Aorta (tissue), 5 donors: ENCODE measurements at regions not wholly inside any gene's neighbourhood (a gene's known extent, or its start where the extent isn't known, plus 50 kb on each side); places are given as distances from the start of the nearest gene placed in this dataset.

Source experiments
- ATAC-seq: fragments of 200-7000 bp; cut with Tn5 transposase; one replicate; pipeline ENCODE4 v1.9.1; 2022; ENCODE audit warnings: moderate library complexity; ENCODE audit not compliant: low FRiP score
- DNase-seq, 2 donors: peaks; one replicate each; pipeline ENCODE4 v3.0.0-alpha.2; 2020
- H3K27ac ChIP-seq, 2 donors: one replicate each; pipeline ENCODE4 v1.5.1; 2013; ENCODE audit warnings: low read length in 2 of 2, mild to moderate bottlenecking in 2 of 2, moderate library complexity in 2 of 2, control low read depth in 1 of 2, inconsistent platforms in 1 of 2, low read depth in 1 of 2
- H3K27me3 ChIP-seq, 2 donors: one replicate each; pipeline ENCODE4 v1.6.1; 2013; ENCODE audit warnings: control low read depth in 1 of 2, low read length in 1 of 2, mild to moderate bottlenecking in 1 of 2, moderate library complexity in 1 of 2; ENCODE audit not compliant: insufficient read depth in 2 of 2, control insufficient read depth in 1 of 2
- H3K36me3 ChIP-seq, 2 donors: one replicate each; pipeline ENCODE4 v1.6.1; 2013; ENCODE audit warnings: control low read depth in 1 of 2, low read length in 1 of 2, mild to moderate bottlenecking in 1 of 2; ENCODE audit not compliant: insufficient read depth in 2 of 2, control insufficient read depth in 1 of 2
- H3K4me1 ChIP-seq, 2 donors: one replicate each; pipeline ENCODE4 v1.6.1; 2013; ENCODE audit warnings: low read length in 2 of 2, control low read depth in 1 of 2, mild to moderate bottlenecking in 1 of 2, moderate library complexity in 1 of 2; ENCODE audit not compliant: insufficient read depth in 2 of 2, control insufficient read depth in 1 of 2
- H3K4me3 ChIP-seq, 2 donors: one replicate each; pipeline ENCODE4 v1.5.1; 2013; ENCODE audit warnings: low read length in 2 of 2, control low read depth in 1 of 2, mild to moderate bottlenecking in 1 of 2
- H3K9me3 ChIP-seq: one replicate; pipeline ENCODE4 v1.6.1; 2013; ENCODE audit warnings: mild to moderate bottlenecking, low read length; ENCODE audit not compliant: control insufficient read depth
- WGBS, 2 donors: extraction: QIAGEN DNeasy Blood & Tissue Kit; methylation state at CpG; one replicate each; pipeline ENCODE4 v1.1.7; 2013; 5-methylcytosine and 5-hydroxymethylcytosine counted together
- intact Hi-C, 2 donors: fragments of 100-400 bp; cut with DNase I; formaldehyde crosslinking; loops; one replicate each; pipeline versions ENCODE4 v1.14.2 to v1.15.0; 2022
- donor health status: healthy with polysubstance abuse.
- donor health status: Bipolar disorder and iron deficiency.
- donor health status: DM: no; HTN: no; CAD: no.
- donor health status: DM: no; HTN: no; CAD: no.
- donor health status: DM: yes; HTN: yes; CAD: no.

DNA sequence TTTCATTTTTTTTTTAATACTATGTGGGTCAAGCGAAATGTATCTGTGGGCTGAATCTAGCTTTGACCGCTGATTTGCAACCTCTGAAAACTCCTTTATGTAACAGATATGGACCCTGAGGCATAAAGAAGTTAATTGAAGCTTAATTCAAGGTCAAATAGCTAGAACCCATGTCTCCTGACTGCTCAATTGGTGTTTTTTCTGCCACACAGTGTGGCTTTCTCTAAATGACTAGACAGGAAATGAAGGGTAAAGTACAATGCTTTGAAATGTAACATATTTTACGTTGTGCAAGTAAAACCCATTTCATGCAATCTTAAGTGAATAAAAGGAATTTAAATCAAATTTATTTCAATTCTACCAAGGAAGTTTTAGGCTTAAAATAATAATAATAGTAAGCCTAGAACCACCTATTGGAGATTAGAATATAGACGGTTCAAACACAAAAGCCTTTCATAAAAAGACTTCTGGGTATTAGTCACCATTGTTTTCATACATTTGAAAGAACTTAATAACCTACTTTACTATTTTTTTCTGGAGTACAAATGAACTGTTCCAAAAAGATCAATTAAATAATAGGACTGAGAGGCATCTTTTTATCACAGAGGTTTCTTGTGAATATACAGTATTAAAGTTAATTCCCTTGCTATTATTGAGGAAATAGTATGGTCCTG, 279.8 kb downstream of the EPHA7 start:
- no peak overlapping the region for H3K4me3 ChIP-seq
- WGBS, 2 donors = 71 to 72% methylated on average over 4 of the region's 4 CpGs
- H3K27me3 ChIP-seq = no peaks in the 10 kb centered on the region
- no peaks in the 10 kb centered on the region for H3K36me3 ChIP-seq
- no peak for ATAC-seq
- no peaks in the 10 kb centered on the region for H3K9me3 ChIP-seq
- no peak for DNase-seq
- H3K4me1 ChIP-seq = no peaks in the 10 kb centered on the region
- intact Hi-C loops = no loop called here
- H3K27ac ChIP-seq = no peak overlapping the region

DNA sequence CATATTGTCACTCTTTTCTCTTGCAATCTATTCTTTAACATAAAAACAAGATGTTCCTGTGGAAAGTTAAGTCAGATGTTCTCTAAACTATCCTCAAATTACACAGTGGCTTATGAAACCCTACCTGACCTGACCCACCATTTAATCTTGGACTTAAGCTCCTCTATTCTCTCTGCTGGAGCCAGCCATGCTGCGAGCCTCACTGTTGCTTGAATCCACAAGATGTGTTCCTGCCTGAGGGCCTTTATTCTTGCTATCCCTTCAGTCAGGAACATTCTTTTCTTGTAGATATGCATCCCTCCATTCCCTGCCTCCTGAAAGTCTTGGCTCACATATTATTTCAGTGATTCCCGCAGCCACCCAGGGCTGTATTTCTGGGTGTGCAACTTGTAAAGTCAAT, 283.2 kb downstream of the EPHA7 start:
- WGBS, 2 donors = 77 to 79% methylated on average over 2 of the region's 2 CpGs
- H3K27me3 ChIP-seq = no peaks in the 10 kb centered on the region
- no peaks in the 10 kb centered on the region for H3K36me3 ChIP-seq
- ATAC-seq (no peak), DNase-seq (no peak)
- no peak overlapping the region for H3K27ac ChIP-seq
- intact Hi-C loops = no loop called here
- H3K4me1 ChIP-seq = no peaks in the 10 kb centered on the region
- no peak overlapping the region for H3K4me3 ChIP-seq
- no peaks in the 10 kb centered on the region for H3K9me3 ChIP-seq

DNA sequence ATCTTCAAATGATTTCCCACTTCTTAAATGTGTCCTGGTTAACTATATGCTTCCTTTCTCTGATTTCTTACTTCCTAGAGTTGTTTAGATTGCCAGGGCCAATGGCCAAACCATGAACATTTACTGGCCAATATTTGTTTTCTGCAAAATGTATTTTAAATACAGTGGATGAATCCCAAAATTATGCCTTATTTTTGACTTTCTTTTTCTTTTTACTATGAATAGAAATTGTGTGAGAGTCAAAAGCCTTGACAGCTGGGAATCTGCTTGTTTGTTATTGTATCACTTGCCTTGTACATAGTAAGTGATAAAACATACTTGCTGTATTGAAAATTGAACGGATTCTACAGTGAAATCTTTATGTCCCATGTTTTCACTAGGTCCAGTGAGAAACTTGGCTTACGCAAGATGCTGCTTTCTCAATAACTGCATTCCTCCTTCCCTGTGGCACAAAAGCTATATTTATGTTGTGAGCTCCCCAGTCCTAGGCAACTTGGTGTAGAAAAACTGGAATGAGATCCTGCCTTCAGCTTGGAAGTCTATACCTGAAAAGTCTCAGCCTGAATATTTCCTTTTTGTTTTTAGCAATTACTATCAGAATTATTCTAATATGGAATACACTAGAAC, 295.2 kb downstream of the EPHA7 start:
- H3K4me1 ChIP-seq = no peaks in the 10 kb centered on the region
- intact Hi-C loops = no loop called here
- ATAC-seq (no peak), DNase-seq (no peak)
- no peaks in the 10 kb centered on the region for H3K27me3 ChIP-seq
- no peak overlapping the region for H3K27ac ChIP-seq
- no peak overlapping the region for H3K4me3 ChIP-seq
- H3K36me3 ChIP-seq = no peaks in the 10 kb centered on the region
- 69 to 84% methylated on average over 2 of the region's 2 CpGs for WGBS, 2 donors
- H3K9me3 ChIP-seq = no peaks in the 10 kb centered on the region

GRCh38 chr6:93123585-93123984, 295.8 kb downstream of the EPHA7 start:
- H3K9me3 ChIP-seq = no peaks in the 10 kb centered on the region
- no peaks in the 10 kb centered on the region for H3K4me1 ChIP-seq
- no peak overlapping the region for H3K27ac ChIP-seq
- no peak overlapping the region for H3K4me3 ChIP-seq
- WGBS, 2 donors = 76 to 80% methylated on average over 2 of the region's 2 CpGs
- H3K36me3 ChIP-seq = no peaks in the 10 kb centered on the region
- ATAC-seq = no peak
- DNase-seq = no peak
- H3K27me3 ChIP-seq = no peaks in the 10 kb centered on the region
- intact Hi-C loops = no loop called here

GRCh38 chr6:93120154-93120742, 299.1 kb downstream of the EPHA7 start:
- no peak overlapping the region for H3K4me3 ChIP-seq

DNA sequence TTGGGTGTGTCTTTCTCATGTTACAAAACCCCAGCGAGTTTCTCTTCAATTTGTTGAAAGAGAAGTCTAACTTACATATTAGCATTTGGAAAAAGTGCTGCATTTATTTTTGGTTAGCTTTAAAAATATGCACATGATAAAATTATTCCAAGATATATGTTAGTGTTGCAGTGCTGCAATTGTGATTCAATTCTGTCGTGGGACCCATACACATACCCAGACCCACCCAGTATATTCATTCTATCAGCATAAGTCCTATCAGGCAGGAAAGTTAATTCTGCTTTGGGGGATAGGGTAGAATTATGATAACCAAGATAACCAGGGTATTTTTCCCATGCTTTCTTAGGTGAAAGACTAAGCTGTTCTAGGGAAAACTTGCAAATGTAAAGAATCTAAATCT, 313.5 kb downstream of the EPHA7 start:
- ATAC-seq (no peak), DNase-seq (no peak)
- Histone ChIP-seq H3K36me3 (no peaks in the 10 kb centered on the region), H3K9me3 (no peaks in the 10 kb centered on the region), H3K27me3 (no peaks in the 10 kb centered on the region), H3K27ac (no peak overlapping the region), H3K4me3 (no peak overlapping the region), H3K4me1 (no peaks in the 10 kb centered on the region)
- intact Hi-C loops = loop anchor here in 1 of 2 donors (1.0 kb wide), 1 partner anchor 9 kb away; no protein-coding TSS in a partner anchor
- WGBS, 2 donors = 30 to 33% methylated on average over 2 of the region's 2 CpGs

More at GRCh38 chr6:93120154-93120742, 299.1 kb downstream of the EPHA7 start:
- Histone ChIP-seq H3K4me1 (no peaks in the 10 kb centered on the region), H3K9me3 (no peaks in the 10 kb centered on the region), H3K27me3 (no peaks in the 10 kb centered on the region), H3K27ac (no peak overlapping the region), H3K36me3 (no peaks in the 10 kb centered on the region)
- ATAC-seq (no peak), DNase-seq (no peak)
- WGBS, 2 donors = 92 to 97% methylated on average over 1 of the region's 1 CpG
- intact Hi-C loops = no loop called here

DNA sequence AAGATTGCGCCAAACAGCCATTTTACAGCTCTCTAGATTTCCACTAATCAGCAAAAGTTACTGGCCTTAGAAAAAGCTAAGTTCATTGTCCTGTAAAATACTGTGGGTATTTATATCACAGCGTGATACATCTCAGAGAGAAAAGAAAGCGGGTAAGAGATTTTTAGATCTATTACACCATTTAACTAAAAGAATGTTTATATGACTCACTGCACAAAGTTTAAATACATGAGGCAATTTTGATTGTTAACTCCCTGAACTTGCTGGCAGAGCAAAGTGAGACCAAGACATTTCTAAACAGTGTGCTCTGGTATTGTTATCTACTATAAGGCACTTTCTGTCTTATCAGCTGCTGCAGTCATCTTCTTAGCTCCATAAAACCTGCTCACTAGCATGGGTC, 314.3 kb downstream of the EPHA7 start:
- H3K4me3 ChIP-seq = no peak overlapping the region
- no peaks in the 10 kb centered on the region for H3K9me3 ChIP-seq
- intact Hi-C loops = loop anchor here in 1 of 2 donors (1.0 kb wide), 1 partner anchor 8 kb away; no protein-coding TSS in a partner anchor
- no peaks in the 10 kb centered on the region for H3K36me3 ChIP-seq
- no peak overlapping the region for H3K27ac ChIP-seq
- no peaks in the 10 kb centered on the region for H3K4me1 ChIP-seq
- H3K27me3 ChIP-seq = no peaks in the 10 kb centered on the region
- 35 to 37% methylated on average over 3 of the region's 3 CpGs for WGBS, 2 donors
- no peak for DNase-seq
- no peak for ATAC-seq

DNA sequence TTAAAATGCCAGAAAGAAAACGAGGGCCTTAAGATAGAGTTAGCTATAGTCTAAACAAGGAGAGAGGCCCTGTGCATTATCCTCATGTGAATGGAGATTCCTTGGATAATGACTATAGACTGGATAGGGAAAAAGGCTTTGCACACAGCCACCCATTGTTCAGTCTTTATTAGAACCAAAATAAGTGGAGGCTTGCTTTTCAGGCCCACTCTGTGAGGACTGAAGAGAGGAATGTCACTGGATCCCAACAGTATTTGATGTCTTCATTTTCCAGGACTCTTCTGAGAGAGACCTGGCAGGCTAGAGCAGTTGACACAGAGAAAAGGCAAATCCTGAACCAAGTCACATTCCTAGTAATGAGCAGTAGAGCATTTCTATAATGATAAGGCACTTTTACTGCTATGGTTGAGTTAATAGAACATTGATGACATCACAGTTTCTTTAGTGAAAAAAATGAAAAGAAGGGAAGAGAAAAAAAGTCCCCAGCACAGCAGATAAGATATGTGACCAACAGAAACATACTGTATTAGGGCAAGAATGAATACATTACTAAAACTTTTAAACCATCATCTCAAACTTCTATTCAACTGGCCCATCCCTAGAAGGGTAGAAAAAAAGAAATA, 315.1 kb downstream of the EPHA7 start:
- Histone ChIP-seq H3K27ac (no peak overlapping the region), H3K9me3 (no peaks in the 10 kb centered on the region)
- 70 to 71% methylated on average over 1 of the region's 1 CpG for WGBS, 2 donors

More for the DNA sequence above, 315.1 kb downstream of the EPHA7 start:
- no peaks in the 10 kb centered on the region for H3K4me1 ChIP-seq
- DNase-seq (no peak), ATAC-seq (no peak)
- no peaks in the 10 kb centered on the region for H3K27me3 ChIP-seq
- intact Hi-C loops = no loop called here
- H3K36me3 ChIP-seq = no peaks in the 10 kb centered on the region
- H3K4me3 ChIP-seq = no peak overlapping the region
